GM12878 (cell line): ENCODE measurements at regions not wholly inside any gene's neighbourhood (a gene's known extent, or its start where the extent isn't known, plus 50 kb on each side); places are given as distances from the start of the nearest gene placed in this dataset.

Experiments used
- ATAC-seq: fragments of 200-7000 bp; cut with Tn5 transposase; 3 replicates; pipeline ENCODE4 v1.9.1; 2020; ENCODE audit warnings: mild to moderate bottlenecking, moderate library complexity
- BruUV-seq: library from RNA; stranded (reverse); fragments of 400-500 nt; replicated peaks from 2 replicates; lab custom pipeline; 2021; lab: Mats Ljungman, UMichigan
- CTCF ChIA-PET: fragments of 300-600 bp; sonication (Branson Sonifier 250); formaldehyde crosslinking; extraction: SDS; loops from one replicate; lab custom pipeline; 2021; ENCODE audit warnings: inconsistent platforms; lab: Yijun Ruan, JAX
- POLR2A ChIA-PET: fragments of 350-600 bp; formaldehyde crosslinking; extraction: SDS; loops from one replicate; lab custom pipeline; 2021; ENCODE audit warnings: inconsistent platforms; lab: Charles Lee
- RAD21 ChIA-PET: fragments of 300-600 bp; sonication (Branson Sonifier 250); formaldehyde crosslinking; loops from one replicate; lab custom pipeline; 2023; ENCODE audit warnings: antibody characterized with exemption; ENCODE audit not compliant: unreplicated experiment; lab: Charles Lee
- SMC1A ChIA-PET: fragments of 300-600 bp; sonication (Branson Sonifier 250); formaldehyde crosslinking; loops from one replicate; lab custom pipeline; 2023; ENCODE audit not compliant: unreplicated experiment, uncharacterized antibody; lab: Charles Lee
- DNase-seq: peaks from one replicate; pipeline ENCODE4 v3.0.0-alpha.2; 2011; ENCODE audit warnings: low read depth, low spot score
- FAIRE-seq: peaks from 3 replicates; lab custom pipeline; 2011; peaks lifted over from hg19 to GRCh38; lab: Jason Lieb, UNC
- H2AFZ ChIP-seq: 2 replicates; pipeline ENCODE4 v1.6.0; 2011; ENCODE audit warnings: low read depth, low read length, control low read depth; ENCODE audit not compliant: control insufficient read depth
- H3K27ac ChIP-seq: 2 replicates; pipeline ENCODE4 v1.5.1; 2011; ENCODE audit warnings: control low read depth; ENCODE audit not compliant: control insufficient read depth, insufficient read depth
- H3K27me3 ChIP-seq, 2 experiments: replicated peaks in 1 of 2; 2 replicates each; pipeline versions ENCODE4 v1.6.0 to v1.6.1; 2011; ENCODE audit warnings: low read length in 1 of 2; ENCODE audit not compliant: control insufficient read depth in 2 of 2, insufficient read depth in 2 of 2
- H3K36me3 ChIP-seq, 2 experiments: 2 replicates each; pipeline ENCODE4 v1.5.1; 2011; ENCODE audit warnings: low read length in 1 of 2; ENCODE audit not compliant: control insufficient read depth in 2 of 2, insufficient read depth in 2 of 2
- H3K4me1 ChIP-seq: 2 replicates; pipeline ENCODE4 v1.6.1; 2011; ENCODE audit warnings: mild to moderate bottlenecking, low read length, moderate library complexity, mixed read lengths; ENCODE audit not compliant: control insufficient read depth, insufficient read depth
- H3K4me2 ChIP-seq: 2 replicates; pipeline ENCODE4 v1.6.0; 2011; ENCODE audit warnings: control low read depth; ENCODE audit not compliant: control insufficient read depth, insufficient read depth
- H3K4me3 ChIP-seq: fragments of 200-600 bp; sonication (generic); 2 replicates; pipeline ENCODE4 v1.5.1; 2016
- H3K79me2 ChIP-seq: 2 replicates; pipeline ENCODE4 v1.6.0; 2011; ENCODE audit warnings: low read length; ENCODE audit not compliant: control insufficient read depth, insufficient read depth
- H3K9ac ChIP-seq: 2 replicates; pipeline ENCODE4 v1.8.0; 2011; ENCODE audit warnings: low read length, control low read depth, mixed read lengths; ENCODE audit not compliant: control insufficient read depth, insufficient read depth
- H3K9me3 ChIP-seq: replicated peaks from 3 replicates; pipeline ENCODE4 v1.5.1; 2011; ENCODE audit warnings: mild to moderate bottlenecking, low read length; ENCODE audit not compliant: control insufficient read depth, insufficient read depth
- H4K20me1 ChIP-seq: 2 replicates; pipeline ENCODE4 v1.6.0; 2011; ENCODE audit not compliant: control insufficient read depth, insufficient read depth
- BHLHE40 ChIP-seq, 2 experiments: fragments of 450-650 bp in 1 of 2; IDR thresholded peaks; 2 replicates each; pipeline ENCODE4 v1.6.1; 2011 to 2017; ENCODE audit warnings: low read depth in 2 of 2, borderline replicate concordance in 1 of 2, improper control_type of control experiment in 1 of 2, low read length in 1 of 2, mild to moderate bottlenecking in 1 of 2
- BMI1 ChIP-seq: fragments of 450-650 bp; IDR thresholded peaks from 2 replicates; pipeline ENCODE4 v1.6.1; 2016; ENCODE audit warnings: mild to moderate bottlenecking, moderate library complexity, borderline replicate concordance
- BRCA1 ChIP-seq: IDR thresholded peaks from 2 replicates; pipeline ENCODE4 v1.6.1; 2011; ENCODE audit warnings: low read depth, low read length, improper control_type of control experiment
- DPF2 ChIP-seq: fragments of 450-650 bp; IDR thresholded peaks from 2 replicates; pipeline ENCODE4 v1.6.1; 2017; ENCODE audit warnings: mild to moderate bottlenecking
- EGR1 ChIP-seq, 2 experiments: IDR thresholded peaks; 1 replicate in 1 of 2; 2 replicates in 1 of 2; pipeline ENCODE4 v1.6.1; 2011 to 2012; ENCODE audit warnings: low read depth in 2 of 2, low read length in 2 of 2, borderline replicate concordance in 1 of 2, mild to moderate bottlenecking in 1 of 2, moderate library complexity in 1 of 2
- JUNB ChIP-seq: IDR thresholded peaks from 2 replicates; pipeline ENCODE4 v1.6.1; 2016; ENCODE audit warnings: antibody characterized with exemption, mild to moderate bottlenecking
- NR2C2 ChIP-seq: IDR thresholded peaks from 2 replicates; pipeline ENCODE4 v1.6.1; 2011; ENCODE audit warnings: borderline replicate concordance, low read depth; ENCODE audit not compliant: control insufficient read depth, insufficient read length
- PML ChIP-seq: IDR thresholded peaks from 2 replicates; pipeline ENCODE4 v1.6.1; 2012; ENCODE audit warnings: low read length, inconsistent platforms
- RELA ChIP-seq: fragments of 450-650 bp; IDR thresholded peaks from 2 replicates; pipeline ENCODE4 v1.8.0; 2014; ENCODE audit warnings: borderline replicate concordance; ENCODE audit not compliant: partially characterized antibody
- TCF3 ChIP-seq: IDR thresholded peaks from 2 replicates; pipeline ENCODE4 v1.6.1; 2012; ENCODE audit warnings: low read depth, mild to moderate bottlenecking, low read length, borderline replicate concordance; ENCODE audit not compliant: insufficient read depth
- ZBED1 ChIP-seq: IDR thresholded peaks from 2 replicates; pipeline ENCODE4 v1.6.1; 2016; ENCODE audit warnings: borderline replicate concordance
- ZNF207 ChIP-seq: fragments of 450-650 bp; IDR thresholded peaks from 2 replicates; pipeline ENCODE4 v1.6.1; 2014; ENCODE audit warnings: antibody characterized with exemption, mild to moderate bottlenecking, borderline replicate concordance
- ZSCAN29 ChIP-seq: fragments of 450-650 bp; IDR thresholded peaks from 2 replicates; pipeline ENCODE4 v1.6.1; 2017; ENCODE audit warnings: mild to moderate bottlenecking, moderate library complexity
- WGBS: methylation state at CpG from one replicate; pipeline ENCODE4 v1.1.6; 2016; ENCODE audit warnings: low lambda C conversion rate; ENCODE audit not compliant: insufficient replicate concordance, insufficient coverage; ENCODE audit errors: missing lambda C conversion rate; 5-methylcytosine and 5-hydroxymethylcytosine counted together
- in situ Hi-C: fragments of 300-500 bp; cut with MboI; formaldehyde crosslinking; loops from 9 replicates; pipeline ENCODE4 v1.14.3; 2018; ENCODE audit warnings: mixed read lengths
- intact Hi-C: fragments of 100-400 bp; cut with micrococcal nuclease; formaldehyde crosslinking; loops from one replicate; pipeline ENCODE4 v1.14.2; 2022; ENCODE audit not compliant: unreplicated experiment
- TF ChIP-seq, protein P1 (sequence below): fragments of 450-650 bp; IDR thresholded peaks from 2 replicates; pipeline ENCODE4 v1.6.1; 2016; ENCODE audit warnings: mild to moderate bottlenecking, moderate library complexity, borderline replicate concordance
- TF ChIP-seq, protein P2 (sequence below): fragments of 450-650 bp; IDR thresholded peaks from 2 replicates; pipeline ENCODE4 v1.6.1; 2014; ENCODE audit warnings: mild to moderate bottlenecking
- TF ChIP-seq, protein P3 (sequence below): fragments of 450-650 bp; IDR thresholded peaks from 2 replicates; pipeline ENCODE4 v1.6.1; 2016; ENCODE audit warnings: mild to moderate bottlenecking

DNA sequence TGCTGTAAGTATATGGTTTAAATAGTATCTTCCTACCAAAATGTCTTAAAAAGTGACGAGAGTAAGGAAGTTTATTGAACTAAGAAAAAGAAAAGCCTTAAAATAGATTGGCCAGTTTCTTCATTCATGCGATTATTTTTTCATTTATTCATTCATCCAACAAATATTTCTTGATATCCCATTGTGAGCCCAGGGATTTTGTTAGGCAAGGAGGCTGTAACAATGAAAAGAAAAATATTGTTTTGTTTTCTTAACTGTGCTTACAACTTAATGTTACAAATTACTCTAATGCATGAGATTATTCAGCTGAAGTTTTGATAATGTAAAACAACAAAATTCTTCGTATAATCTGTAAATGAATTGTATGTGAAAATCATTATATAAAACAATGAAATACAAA is 882.0 kb downstream of the LTN1 start:
- no peaks in the 10 kb centered on the region for H3K27me3 ChIP-seq
- 0% methylated on average over 3 of the region's 3 CpGs for WGBS
- H2AFZ ChIP-seq, result no peak overlapping the region
- no peak for FAIRE-seq
- H3K9me3 ChIP-seq, result no peaks in the 10 kb centered on the region; the same call in 2 of the 3 replicates
- in situ Hi-C loops, result no loop called here
- ChIA-PET POLR2A (no interaction called here), CTCF (no interaction called here), SMC1A (no interaction called here), RAD21 (no interaction called here)
- H3K4me3 ChIP-seq, result no peak overlapping the region
- intact Hi-C loops, result no loop called here
- no peak overlapping the region for H3K27ac ChIP-seq
- no peak overlapping the region for H3K9ac ChIP-seq
- DNase-seq, result no peak
- H3K36me3 ChIP-seq, result no peaks in the 10 kb centered on the region
- H3K79me2 ChIP-seq, result no peaks in the 10 kb centered on the region
- H3K4me2 ChIP-seq, result no peak overlapping the region
- H4K20me1 ChIP-seq, result no peaks in the 10 kb centered on the region
- ATAC-seq, result no peak
- TF ChIP-seq BHLHE40 (IDR thresholded peaks at IDR 0.05; ENCODE audit: borderline replicate concordance in 1 of 2, low read depth in 2 of 2, low read length in 1 of 2) (no peak), TCF3 (no peak), BMI1 (no peak), BRCA1 (no peak), PML (no peak), ZBED1 (no peak), NR2C2 (no peak), RELA (no peak), EGR1 (IDR thresholded peaks at IDR 0.05; ENCODE audit: borderline replicate concordance in 1 of 2, low read depth in 2 of 2, low read length in 2 of 2) (no peak), ZNF207 (no peak), ZSCAN29 (no peak), DPF2 (no peak), JUNB (no peak)
- TF ChIP-seq, protein P1, sequence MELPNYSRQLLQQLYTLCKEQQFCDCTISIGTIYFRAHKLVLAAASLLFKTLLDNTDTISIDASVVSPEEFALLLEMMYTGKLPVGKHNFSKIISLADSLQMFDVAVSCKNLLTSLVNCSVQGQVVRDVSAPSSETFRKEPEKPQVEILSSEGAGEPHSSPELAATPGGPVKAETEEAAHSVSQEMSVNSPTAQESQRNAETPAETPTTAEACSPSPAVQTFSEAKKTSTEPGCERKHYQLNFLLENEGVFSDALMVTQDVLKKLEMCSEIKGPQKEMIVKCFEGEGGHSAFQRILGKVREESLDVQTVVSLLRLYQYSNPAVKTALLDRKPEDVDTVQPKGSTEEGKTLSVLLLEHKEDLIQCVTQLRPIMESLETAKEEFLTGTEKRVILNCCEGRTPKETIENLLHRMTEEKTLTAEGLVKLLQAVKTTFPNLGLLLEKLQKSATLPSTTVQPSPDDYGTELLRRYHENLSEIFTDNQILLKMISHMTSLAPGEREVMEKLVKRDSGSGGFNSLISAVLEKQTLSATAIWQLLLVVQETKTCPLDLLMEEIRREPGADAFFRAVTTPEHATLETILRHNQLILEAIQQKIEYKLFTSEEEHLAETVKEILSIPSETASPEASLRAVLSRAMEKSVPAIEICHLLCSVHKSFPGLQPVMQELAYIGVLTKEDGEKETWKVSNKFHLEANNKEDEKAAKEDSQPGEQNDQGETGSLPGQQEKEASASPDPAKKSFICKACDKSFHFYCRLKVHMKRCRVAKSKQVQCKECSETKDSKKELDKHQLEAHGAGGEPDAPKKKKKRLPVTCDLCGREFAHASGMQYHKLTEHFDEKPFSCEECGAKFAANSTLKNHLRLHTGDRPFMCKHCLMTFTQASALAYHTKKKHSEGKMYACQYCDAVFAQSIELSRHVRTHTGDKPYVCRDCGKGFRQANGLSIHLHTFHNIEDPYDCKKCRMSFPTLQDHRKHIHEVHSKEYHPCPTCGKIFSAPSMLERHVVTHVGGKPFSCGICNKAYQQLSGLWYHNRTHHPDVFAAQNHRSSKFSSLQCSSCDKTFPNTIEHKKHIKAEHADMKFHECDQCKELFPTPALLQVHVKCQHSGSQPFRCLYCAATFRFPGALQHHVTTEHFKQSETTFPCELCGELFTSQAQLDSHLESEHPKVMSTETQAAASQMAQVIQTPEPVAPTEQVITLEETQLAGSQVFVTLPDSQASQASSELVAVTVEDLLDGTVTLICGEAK, result no peak
- TF ChIP-seq, protein P2, sequence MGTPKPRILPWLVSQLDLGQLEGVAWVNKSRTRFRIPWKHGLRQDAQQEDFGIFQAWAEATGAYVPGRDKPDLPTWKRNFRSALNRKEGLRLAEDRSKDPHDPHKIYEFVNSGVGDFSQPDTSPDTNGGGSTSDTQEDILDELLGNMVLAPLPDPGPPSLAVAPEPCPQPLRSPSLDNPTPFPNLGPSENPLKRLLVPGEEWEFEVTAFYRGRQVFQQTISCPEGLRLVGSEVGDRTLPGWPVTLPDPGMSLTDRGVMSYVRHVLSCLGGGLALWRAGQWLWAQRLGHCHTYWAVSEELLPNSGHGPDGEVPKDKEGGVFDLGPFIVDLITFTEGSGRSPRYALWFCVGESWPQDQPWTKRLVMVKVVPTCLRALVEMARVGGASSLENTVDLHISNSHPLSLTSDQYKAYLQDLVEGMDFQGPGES, result no peak
- TF ChIP-seq, protein P3, sequence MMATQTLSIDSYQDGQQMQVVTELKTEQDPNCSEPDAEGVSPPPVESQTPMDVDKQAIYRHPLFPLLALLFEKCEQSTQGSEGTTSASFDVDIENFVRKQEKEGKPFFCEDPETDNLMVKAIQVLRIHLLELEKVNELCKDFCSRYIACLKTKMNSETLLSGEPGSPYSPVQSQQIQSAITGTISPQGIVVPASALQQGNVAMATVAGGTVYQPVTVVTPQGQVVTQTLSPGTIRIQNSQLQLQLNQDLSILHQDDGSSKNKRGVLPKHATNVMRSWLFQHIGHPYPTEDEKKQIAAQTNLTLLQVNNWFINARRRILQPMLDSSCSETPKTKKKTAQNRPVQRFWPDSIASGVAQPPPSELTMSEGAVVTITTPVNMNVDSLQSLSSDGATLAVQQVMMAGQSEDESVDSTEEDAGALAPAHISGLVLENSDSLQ, result no peak
- TF ChIP-seq, all 136 proteins: peak for 0
- no TSS peak for BruUV-seq
- no peaks in the 10 kb centered on the region for H3K4me1 ChIP-seq
